Keratinocyte (primary cell): ENCODE measurements at regions not wholly inside any gene's neighbourhood (a gene's known extent, or its start where the extent isn't known, plus 50 kb on each side); places are given as distances from the start of the nearest gene placed in this dataset.

Experiments used
- DNase-seq: peaks from one replicate; pipeline ENCODE4 v3.0.0-alpha.2; 2011; ENCODE audit warnings: low read depth, missing footprints, low spot score
- FAIRE-seq: peaks from 2 replicates; lab custom pipeline; 2011; peaks lifted over from hg19 to GRCh38; lab: Jason Lieb, UNC
- H2AFZ ChIP-seq: 2 replicates; pipeline ENCODE4 v1.6.0; 2012; ENCODE audit warnings: low read length, control low read depth, inconsistent platforms; ENCODE audit not compliant: control insufficient read depth
- H3K27ac ChIP-seq: 2 replicates; pipeline ENCODE4 v1.5.1; 2011; ENCODE audit warnings: low read length; ENCODE audit not compliant: control insufficient read depth, insufficient read depth
- H3K27me3 ChIP-seq: 3 replicates; pipeline ENCODE4 v1.6.0; 2011; ENCODE audit warnings: low read length; ENCODE audit not compliant: control insufficient read depth, insufficient read depth; ENCODE audit errors: extremely low read depth
- H3K36me3 ChIP-seq, 2 experiments: 2 replicates in 1 of 2; 3 replicates in 1 of 2; pipeline ENCODE4 v1.5.1; 2011; ENCODE audit warnings: low read length in 2 of 2, mild to moderate bottlenecking in 1 of 2; ENCODE audit not compliant: control insufficient read depth in 2 of 2, insufficient read depth in 2 of 2; ENCODE audit errors: extremely low read depth in 1 of 2
- H3K4me1 ChIP-seq: 3 replicates; pipeline ENCODE4 v1.5.1; 2011; ENCODE audit warnings: low read length; ENCODE audit not compliant: control insufficient read depth, insufficient read depth; ENCODE audit errors: extremely low read depth
- H3K4me2 ChIP-seq: 3 replicates; pipeline ENCODE4 v1.6.0; 2011; ENCODE audit warnings: low read depth, low read length; ENCODE audit not compliant: control insufficient read depth, insufficient read depth; ENCODE audit errors: extremely low read depth
- H3K4me3 ChIP-seq, 3 experiments: fragments of 200-600 bp in 1 of 3; sonication (generic) in 1 of 3; 2 replicates in 2 of 3; 3 replicates in 1 of 3; pipeline ENCODE4 v1.5.1; 2011 to 2016; ENCODE audit warnings: low read length in 3 of 3, mild to moderate bottlenecking in 3 of 3, control low read depth in 2 of 3, inconsistent platforms in 1 of 3, low read depth in 1 of 3, mixed read lengths in 1 of 3, mixed run types in 1 of 3, moderate library complexity in 1 of 3; ENCODE audit not compliant: control insufficient read depth in 2 of 3, insufficient read depth in 2 of 3; ENCODE audit errors: extremely low read depth in 1 of 3
- H3K79me2 ChIP-seq: 2 replicates; pipeline ENCODE4 v1.6.0; 2012; ENCODE audit warnings: low read length; ENCODE audit not compliant: control insufficient read depth, insufficient read depth
- H3K9ac ChIP-seq: 3 replicates; pipeline ENCODE4 v1.6.0; 2011; ENCODE audit warnings: low read length; ENCODE audit not compliant: control insufficient read depth, insufficient read depth; ENCODE audit errors: extremely low read depth
- H3K9me1 ChIP-seq: 3 replicates; pipeline ENCODE4 v1.6.0; 2011; ENCODE audit warnings: low read length; ENCODE audit not compliant: control insufficient read depth, insufficient read depth; ENCODE audit errors: extremely low read depth
- H3K9me3 ChIP-seq: 2 replicates; pipeline ENCODE4 v1.5.1; 2012; ENCODE audit warnings: low read depth, low read length; ENCODE audit not compliant: control insufficient read depth
- H4K20me1 ChIP-seq: 3 replicates; pipeline ENCODE4 v1.6.0; 2011; ENCODE audit warnings: low read length; ENCODE audit not compliant: control insufficient read depth, insufficient read depth; ENCODE audit errors: extremely low read depth
- EZH2 ChIP-seq: IDR thresholded peaks from one replicate; pipeline ENCODE4 v1.6.1; 2012; ENCODE audit warnings: inconsistent platforms, mild to moderate bottlenecking, low read length, moderate library complexity
- dilution Hi-C: fragments of 300-500 bp; cut with MboI; formaldehyde crosslinking; loops from one replicate; pipeline ENCODE4 v1.7.0; 2020; ENCODE audit warnings: low sequenced_read_pairs; ENCODE audit not compliant: extremely low pct_ligation_motif_present
- TF ChIP-seq, protein P1 (sequence below), 3 experiments: IDR thresholded peaks in 1 of 3; conservative IDR thresholded peaks in 1 of 3; optimal IDR thresholded peaks in 1 of 3; 2 replicates in 2 of 3; 3 replicates in 1 of 3; pipeline versions ENCODE3 to v1.5.1; 2011; ENCODE audit warnings: low read length in 3 of 3, mild to moderate bottlenecking in 3 of 3, moderate library complexity in 2 of 3, control low read depth in 1 of 3, inconsistent platforms in 1 of 3; ENCODE audit not compliant: insufficient read depth in 2 of 3; ENCODE audit errors: extremely low read depth in 1 of 3

GRCh38 chr5:125537661-125538060 is 791.2 kb upstream of the ZNF608 start:
- no peak for DNase-seq
- H3K4me1 ChIP-seq = peaks cover 12% of the 10 kb centered on the region
- peaks cover 2% of the 10 kb centered on the region for H3K9me3 ChIP-seq
- H3K9ac ChIP-seq = no peak overlapping the region
- no peaks in the 10 kb centered on the region for H3K36me3 ChIP-seq
- dilution Hi-C loops = no loop called here
- H3K4me3 ChIP-seq = no peak overlapping the region
- TF ChIP-seq EZH2 = no peak
- TF ChIP-seq, protein P1, sequence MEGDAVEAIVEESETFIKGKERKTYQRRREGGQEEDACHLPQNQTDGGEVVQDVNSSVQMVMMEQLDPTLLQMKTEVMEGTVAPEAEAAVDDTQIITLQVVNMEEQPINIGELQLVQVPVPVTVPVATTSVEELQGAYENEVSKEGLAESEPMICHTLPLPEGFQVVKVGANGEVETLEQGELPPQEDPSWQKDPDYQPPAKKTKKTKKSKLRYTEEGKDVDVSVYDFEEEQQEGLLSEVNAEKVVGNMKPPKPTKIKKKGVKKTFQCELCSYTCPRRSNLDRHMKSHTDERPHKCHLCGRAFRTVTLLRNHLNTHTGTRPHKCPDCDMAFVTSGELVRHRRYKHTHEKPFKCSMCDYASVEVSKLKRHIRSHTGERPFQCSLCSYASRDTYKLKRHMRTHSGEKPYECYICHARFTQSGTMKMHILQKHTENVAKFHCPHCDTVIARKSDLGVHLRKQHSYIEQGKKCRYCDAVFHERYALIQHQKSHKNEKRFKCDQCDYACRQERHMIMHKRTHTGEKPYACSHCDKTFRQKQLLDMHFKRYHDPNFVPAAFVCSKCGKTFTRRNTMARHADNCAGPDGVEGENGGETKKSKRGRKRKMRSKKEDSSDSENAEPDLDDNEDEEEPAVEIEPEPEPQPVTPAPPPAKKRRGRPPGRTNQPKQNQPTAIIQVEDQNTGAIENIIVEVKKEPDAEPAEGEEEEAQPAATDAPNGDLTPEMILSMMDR (optimal IDR thresholded peaks at IDR 0.05 in 1 of 3, IDR thresholded peaks at IDR 0.05 in 1 of 3, conservative IDR thresholded peaks at IDR 0.05 in 1 of 3; ENCODE audit: extremely low read depth in 1 of 3, insufficient read depth in 2 of 3, low read length in 3 of 3) = no peak
- H2AFZ ChIP-seq = no peak overlapping the region
- no peak overlapping the region for H3K27ac ChIP-seq
- no peaks in the 10 kb centered on the region for H3K79me2 ChIP-seq
- no peaks in the 10 kb centered on the region for H3K27me3 ChIP-seq
- H4K20me1 ChIP-seq = no peaks in the 10 kb centered on the region
- H3K9me1 ChIP-seq = no peaks in the 10 kb centered on the region
- FAIRE-seq = no peak
- no peak overlapping the region for H3K4me2 ChIP-seq

- H3K4me2 ChIP-seq = no peak overlapping the region
- FAIRE-seq (no peak), DNase-seq (no peak)
- H3K9me1 ChIP-seq = no peaks in the 10 kb centered on the region
- no peaks in the 10 kb centered on the region for H3K36me3 ChIP-seq
- H3K9me3 ChIP-seq = peaks cover 2% of the 10 kb centered on the region
- H3K4me1 ChIP-seq = peaks cover 12% of the 10 kb centered on the region
- no peaks in the 10 kb centered on the region for H3K27me3 ChIP-seq
- no peaks in the 10 kb centered on the region for H4K20me1 ChIP-seq
- dilution Hi-C loops = no loop called here
- no peak overlapping the region for H3K27ac ChIP-seq
- no peak overlapping the region for H3K4me3 ChIP-seq
- TF ChIP-seq, protein P1 (optimal IDR thresholded peaks at IDR 0.05 in 1 of 3, IDR thresholded peaks at IDR 0.05 in 1 of 3, conservative IDR thresholded peaks at IDR 0.05 in 1 of 3; ENCODE audit: extremely low read depth in 1 of 3, insufficient read depth in 2 of 3, low read length in 3 of 3) = no peak
- TF ChIP-seq EZH2 = no peak
- no peak overlapping the region for H2AFZ ChIP-seq
- H3K79me2 ChIP-seq = no peaks in the 10 kb centered on the region
- no peak overlapping the region for H3K9ac ChIP-seq
Measured at GRCh38 chr5:125538469-125538868, 792.0 kb upstream of the ZNF608 start.
